ENCODE measurements at regions not wholly inside any gene's neighbourhood (a gene's known extent, or its start where the extent isn't known, plus 50 kb on each side); places are given as distances from the start of the nearest gene placed in this dataset.

GRCh38 chr2:53559302-53559966 lies 208.2 kb upstream of the CHAC2 start:
- Histone ChIP-seq H3K4me2 (ENCODE audit: low read length) (no peak overlapping the region), H3K27me3 (ENCODE audit: control insufficient read depth, low read length) (no peaks in the 10 kb centered on the region)

DNA sequence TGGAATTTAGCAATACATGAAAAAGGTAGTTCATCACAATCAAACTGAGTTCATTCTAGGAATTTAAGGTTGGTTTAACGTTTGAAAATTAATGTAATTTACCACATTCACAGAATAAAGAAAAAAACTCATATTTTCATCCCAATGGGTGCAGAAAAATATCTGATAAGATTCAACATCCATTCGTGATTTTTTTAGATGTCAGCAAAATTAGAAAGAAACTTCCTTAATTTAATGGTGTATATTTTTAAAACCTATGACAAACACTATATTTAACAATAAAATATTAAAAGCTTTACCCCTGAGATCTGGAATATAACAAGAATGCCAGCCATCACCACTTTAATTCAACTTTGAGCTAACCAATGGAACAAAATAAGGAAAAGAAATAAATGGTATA lies 208.7 kb upstream of the CHAC2 start:
- no peak overlapping the region for H3K27ac ChIP-seq (ENCODE audit: low read depth, low read length)
- no peak overlapping the region for H3K4me3 ChIP-seq (ENCODE audit: low read length)
- H3K9me3 ChIP-seq (ENCODE audit: control insufficient read depth, insufficient read depth, low read length): peaks cover 6% of the 10 kb centered on the region; the same call in 1 of the 2 replicates
- H3K4me1 ChIP-seq (ENCODE audit: control insufficient read depth, low read length): no peaks in the 10 kb centered on the region
- no peaks in the 10 kb centered on the region for H4K20me1 ChIP-seq (ENCODE audit: control insufficient read depth, insufficient read depth, low read depth, low read length)
- H3K36me3 ChIP-seq (ENCODE audit: control insufficient read depth, low read length): no peaks in the 10 kb centered on the region
- H3K79me2 ChIP-seq (ENCODE audit: control insufficient read depth, low read length): no peaks in the 10 kb centered on the region
- no peaks in the 10 kb centered on the region for H3F3A ChIP-seq (ENCODE audit: control insufficient read depth, insufficient read depth)
- H3K4me2 ChIP-seq (ENCODE audit: low read length): no peak overlapping the region
- H3K27me3 ChIP-seq (ENCODE audit: control insufficient read depth, low read length): no peaks in the 10 kb centered on the region
- TF ChIP-seq EZH2phosphoT487 (IDR thresholded peaks at IDR 0.05; ENCODE audit: borderline replicate concordance, low read length) (no peak), CTCF (IDR thresholded peaks at IDR 0.05; ENCODE audit: low read depth, low read length, poor library complexity, severe bottlenecking) (no peak)
- H3K9me2 ChIP-seq (replicated peaks; ENCODE audit: control insufficient read depth, low read length): no peaks in the 10 kb centered on the region

More at GRCh38 chr2:53559302-53559966, 208.2 kb upstream of the CHAC2 start:
- H3F3A ChIP-seq (ENCODE audit: control insufficient read depth, insufficient read depth): no peaks in the 10 kb centered on the region
- no peak overlapping the region for H3K27ac ChIP-seq (ENCODE audit: low read depth, low read length)
- H4K20me1 ChIP-seq (ENCODE audit: control insufficient read depth, insufficient read depth, low read depth, low read length): no peaks in the 10 kb centered on the region
- H3K4me1 ChIP-seq (ENCODE audit: control insufficient read depth, low read length): no peaks in the 10 kb centered on the region
- no peaks in the 10 kb centered on the region for H3K9me2 ChIP-seq (replicated peaks; ENCODE audit: control insufficient read depth, low read length)
- H3K36me3 ChIP-seq (ENCODE audit: control insufficient read depth, low read length): no peaks in the 10 kb centered on the region
- H3K79me2 ChIP-seq (ENCODE audit: control insufficient read depth, low read length): no peaks in the 10 kb centered on the region
- H3K9me3 ChIP-seq (ENCODE audit: control insufficient read depth, insufficient read depth, low read length): peaks cover under 1% of the 10 kb centered on the region; the same call in 1 of the 2 replicates
- H3K4me3 ChIP-seq (ENCODE audit: low read length): no peak overlapping the region
- TF ChIP-seq EZH2phosphoT487 (IDR thresholded peaks at IDR 0.05; ENCODE audit: borderline replicate concordance, low read length) (no peak), CTCF (IDR thresholded peaks at IDR 0.05; ENCODE audit: low read depth, low read length, poor library complexity, severe bottlenecking) (no peak)

GRCh38 chr2:53549497-53549896 lies 218.1 kb upstream of the CHAC2 start:
- TF ChIP-seq CTCF (IDR thresholded peaks at IDR 0.05; ENCODE audit: low read depth, low read length, poor library complexity, severe bottlenecking): no peak
- TF ChIP-seq EZH2phosphoT487 (IDR thresholded peaks at IDR 0.05; ENCODE audit: borderline replicate concordance, low read length): no peak
- H4K20me1 ChIP-seq (ENCODE audit: control insufficient read depth, insufficient read depth, low read depth, low read length): no peaks in the 10 kb centered on the region
- no peak overlapping the region for H3K4me2 ChIP-seq (ENCODE audit: low read length)
- no peaks in the 10 kb centered on the region for H3K9me2 ChIP-seq (replicated peaks; ENCODE audit: control insufficient read depth, low read length)
- no peaks in the 10 kb centered on the region for H3K36me3 ChIP-seq (ENCODE audit: control insufficient read depth, low read length)
- no peak overlapping the region for H3K27ac ChIP-seq (ENCODE audit: low read depth, low read length)
- peaks cover 9% of the 10 kb centered on the region; the same call in 1 of the 2 replicates for H3K9me3 ChIP-seq (ENCODE audit: control insufficient read depth, insufficient read depth, low read length)
- H3K4me3 ChIP-seq (ENCODE audit: low read length): no peak overlapping the region
- no peaks in the 10 kb centered on the region for H3F3A ChIP-seq (ENCODE audit: control insufficient read depth, insufficient read depth)
- no peaks in the 10 kb centered on the region for H3K27me3 ChIP-seq (ENCODE audit: control insufficient read depth, low read length)
- H3K79me2 ChIP-seq (ENCODE audit: control insufficient read depth, low read length): no peaks in the 10 kb centered on the region
- no peaks in the 10 kb centered on the region for H3K4me1 ChIP-seq (ENCODE audit: control insufficient read depth, low read length)

Measured in DOHH2 (cell line).